WERI-Rb-1 (cell line): ENCODE measurements at regions not wholly inside any gene's neighbourhood (a gene's known extent, or its start where the extent isn't known, plus 50 kb on each side); places are given as distances from the start of the nearest gene placed in this dataset.

Source experiments
- DNase-seq: peaks from one replicate; pipeline ENCODE4 v3.0.0-alpha.2; 2020
- H3K27ac ChIP-seq: fragments of 250-450 bp; sonication (Bioruptor Pico); 2 replicates; pipeline ENCODE4 v1.5.1; 2020; ENCODE audit warnings: mild to moderate bottlenecking, moderate library complexity
- H3K27me3 ChIP-seq: fragments of 250-450 bp; sonication (Bioruptor Pico); 2 replicates; pipeline ENCODE4 v1.5.1; 2021; ENCODE audit warnings: mild to moderate bottlenecking, low read depth, moderate library complexity; ENCODE audit not compliant: insufficient read depth, severe bottlenecking
- H3K36me3 ChIP-seq: fragments of 250-450 bp; sonication (Bioruptor Pico); 2 replicates; pipeline ENCODE4 v1.5.1; 2020; ENCODE audit warnings: mild to moderate bottlenecking, moderate library complexity
- H3K4me3 ChIP-seq: 2 replicates; pipeline ENCODE4 v1.5.1; 2011; ENCODE audit warnings: low read depth, mild to moderate bottlenecking, control low read depth, low read length
- H3K9me3 ChIP-seq: fragments of 250-450 bp; sonication (Bioruptor Pico); 2 replicates; pipeline ENCODE4 v1.5.1; 2021; ENCODE audit warnings: mild to moderate bottlenecking, moderate library complexity; ENCODE audit not compliant: severe bottlenecking
- CTCF ChIP-seq: IDR thresholded peaks from 2 replicates; pipeline ENCODE4 v1.5.1; 2011; ENCODE audit warnings: low read depth, mild to moderate bottlenecking, control low read depth, inconsistent platforms, low read length

GRCh38 chrX:30468471-30468870 is 109.1 kb downstream of the TASL start:
- no peak for DNase-seq
- Histone ChIP-seq H3K36me3 (no peaks in the 10 kb centered on the region), H3K27ac (no peak overlapping the region), H3K27me3 (peaks cover 13% of the 10 kb centered on the region), H3K9me3 (no peaks in the 10 kb centered on the region), H3K4me3 (no peak overlapping the region)
- no peak for TF ChIP-seq CTCF
